ENCODE measurements at regions not wholly inside any gene's neighbourhood (a gene's known extent, or its start where the extent isn't known, plus 50 kb on each side); places are given as distances from the start of the nearest gene placed in this dataset.

- ChIA-PET CTCF (interaction anchor here (0.8 to 2.4 kb wide), 4 partner anchors 29 to 193 kb away, joined by 3 to 9 read pairs (median 4); no protein-coding TSS in a partner anchor), POLR2A (no interaction called here)
- TF ChIP-seq CTCF (IDR thresholded peaks at IDR 0.05; ENCODE audit: insufficient read depth, low read length, missing control alignments), result no peak
- DNase-seq (ENCODE audit: low read depth, low spot score), result no peak
- no peak overlapping the region for H3K4me3 ChIP-seq (ENCODE audit: low read depth, low read length)
These were observed 53.7 kb upstream of the ZBTB43 start for GRCh38 chr9:126750941-126751725.

DNA sequence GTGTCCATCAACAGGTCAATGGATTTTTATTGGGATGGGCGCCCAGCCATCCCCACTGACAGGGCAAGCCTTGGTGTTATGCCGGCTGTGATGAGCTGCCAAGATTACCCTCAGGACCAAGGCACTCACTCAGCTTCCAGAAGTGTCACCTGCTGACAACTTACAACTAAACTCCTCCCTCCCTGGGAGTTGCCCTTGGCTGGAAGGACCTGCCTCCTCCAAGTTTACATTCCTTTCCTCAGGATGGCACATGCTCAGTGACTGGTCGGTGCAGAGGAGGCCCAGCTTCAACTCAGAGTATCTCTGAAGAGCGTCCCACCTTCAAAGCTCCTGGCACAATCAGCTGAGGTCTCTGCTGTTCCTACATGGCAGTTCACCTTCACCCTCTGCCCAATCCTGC is 52.5 kb upstream of the ZBTB43 start:
- no peak for DNase-seq (ENCODE audit: low read depth, low spot score)
- no peak overlapping the region for H3K4me3 ChIP-seq (ENCODE audit: low read depth, low read length)
- CTCF ChIA-PET, result interaction anchor here (1.3 to 2.0 kb wide), 2 partner anchors 28 to 31 kb away, joined by 3 to 6 read pairs; no protein-coding TSS in a partner anchor
- TF ChIP-seq CTCF (IDR thresholded peaks at IDR 0.05; ENCODE audit: insufficient read depth, low read length, missing control alignments), result no peak
- POLR2A ChIA-PET, result no interaction called here

GRCh38 chr9:126752881-126753670 is 51.8 kb upstream of the ZBTB43 start:
- no peak overlapping the region for H3K4me3 ChIP-seq (ENCODE audit: low read depth, low read length)
- ChIA-PET CTCF (interaction anchor here (0.6 to 2.0 kb wide), 3 partner anchors 27 to 39 kb away, joined by 3 to 6 read pairs (median 3); no protein-coding TSS in a partner anchor), POLR2A (no interaction called here)
- TF ChIP-seq CTCF (IDR thresholded peaks at IDR 0.05; ENCODE audit: insufficient read depth, low read length, missing control alignments), result no peak
- DNase-seq (ENCODE audit: low read depth, low spot score), result no peak

GRCh38 chr9:126754436-126755316 is 50.2 kb upstream of the ZBTB43 start:
- CTCF ChIA-PET, result no interaction called here
- DNase-seq (ENCODE audit: low read depth, low spot score), result no peak

More at GRCh38 chr9:126754436-126755316, 50.2 kb upstream of the ZBTB43 start:
- POLR2A ChIA-PET, result no interaction called here
- TF ChIP-seq CTCF (IDR thresholded peaks at IDR 0.05; ENCODE audit: insufficient read depth, low read length, missing control alignments), result no peak
- no peak overlapping the region for H3K4me3 ChIP-seq (ENCODE audit: low read depth, low read length)

Data from AG04449 (cell line).